GM19395 (cell line): ENCODE measurements at regions not wholly inside any gene's neighbourhood (a gene's known extent, or its start where the extent isn't known, plus 50 kb on each side); places are given as distances from the start of the nearest gene placed in this dataset.

ENCODE experiments used
- ATAC-seq: cut with Tn5 transposase; IDR thresholded peaks from one replicate; pipeline ENCODE4 v1.9.1; 2021; ENCODE audit warnings: mild to moderate bottlenecking, moderate library complexity; ENCODE audit not compliant: unreplicated experiment

DNA sequence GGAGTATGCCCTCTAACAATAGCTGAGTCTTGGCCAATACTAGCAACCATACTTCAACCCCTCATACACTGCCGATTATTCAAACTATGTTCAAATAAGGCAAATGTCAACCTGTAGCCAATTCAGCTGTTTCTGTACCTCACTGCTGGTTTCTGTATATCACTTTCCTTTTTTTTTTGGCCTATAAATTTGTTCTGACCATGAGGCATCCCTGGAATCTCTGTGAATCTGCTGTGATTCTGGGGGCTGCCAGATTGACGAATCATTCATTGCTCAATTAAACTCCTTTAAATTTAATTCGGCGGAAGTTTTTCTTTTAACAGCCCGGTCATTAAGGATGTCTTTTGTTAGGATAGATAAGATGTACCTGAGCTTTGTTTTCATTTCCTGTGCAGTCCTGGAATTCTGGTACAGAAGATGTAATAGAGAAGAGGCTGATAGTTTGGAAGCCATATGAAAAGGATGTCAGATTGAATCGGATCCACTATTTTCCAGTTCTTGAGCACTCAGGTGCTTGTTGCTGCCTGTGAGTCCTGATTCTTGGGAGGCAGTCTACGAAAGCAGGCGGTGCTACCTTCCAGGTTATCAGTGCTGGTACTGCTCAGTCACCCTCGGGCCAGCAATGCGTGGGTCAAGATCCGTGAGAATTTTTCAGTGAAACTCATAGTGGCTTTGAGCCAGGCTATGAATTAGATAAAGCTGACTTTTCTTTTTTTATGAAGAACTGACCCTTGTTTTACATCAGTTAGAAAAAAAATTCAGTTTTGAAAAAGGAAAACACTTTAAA lies 106.2 kb upstream of the TUT7 start:
- ATAC-seq: no peak

DNA sequence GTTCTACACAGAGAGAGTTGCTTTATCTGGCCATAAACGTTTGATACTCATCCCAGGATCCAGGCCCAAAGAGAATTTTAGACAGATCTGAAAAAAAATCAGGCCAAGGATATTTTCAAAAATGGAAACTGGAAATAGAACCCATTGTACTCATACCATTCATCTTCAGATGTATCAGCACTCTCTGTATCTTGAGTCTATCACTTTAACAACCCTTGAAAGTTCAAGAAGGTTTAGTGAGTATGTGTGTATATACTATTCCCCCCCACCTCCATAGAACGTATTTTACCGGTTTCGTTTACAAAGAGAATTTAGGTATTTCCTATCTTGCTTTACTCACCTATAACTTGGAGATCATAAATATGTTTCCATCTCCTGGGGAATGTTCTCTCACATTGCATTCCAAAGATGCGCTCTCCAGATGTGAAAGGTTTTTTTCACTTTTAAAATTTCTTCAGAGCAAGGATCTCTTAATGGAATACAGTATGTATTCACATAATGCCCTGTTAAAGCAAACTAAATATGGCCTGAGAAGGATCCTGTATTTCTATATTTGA lies 105.5 kb upstream of the TUT7 start:
- ATAC-seq: no peak

DNA sequence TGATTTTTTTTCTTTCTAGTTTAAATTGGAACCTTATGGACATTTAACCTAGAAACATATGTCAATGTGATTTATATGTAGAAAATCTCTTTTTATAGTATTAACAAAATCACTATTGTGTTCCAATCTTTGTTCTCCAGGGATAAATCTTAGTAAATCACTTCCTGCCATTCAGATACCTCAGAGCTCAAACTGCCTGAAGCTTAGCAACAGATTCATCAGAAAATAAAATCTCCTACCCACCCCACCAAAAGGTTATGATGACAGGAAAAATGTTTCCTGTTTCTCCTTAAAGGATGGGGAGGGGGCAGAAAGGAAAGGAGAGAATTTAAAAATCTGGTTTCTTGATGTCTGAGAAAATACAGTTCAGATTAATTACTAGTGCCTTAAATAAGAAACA lies 105.0 kb upstream of the TUT7 start:
- ATAC-seq: no peak

DNA sequence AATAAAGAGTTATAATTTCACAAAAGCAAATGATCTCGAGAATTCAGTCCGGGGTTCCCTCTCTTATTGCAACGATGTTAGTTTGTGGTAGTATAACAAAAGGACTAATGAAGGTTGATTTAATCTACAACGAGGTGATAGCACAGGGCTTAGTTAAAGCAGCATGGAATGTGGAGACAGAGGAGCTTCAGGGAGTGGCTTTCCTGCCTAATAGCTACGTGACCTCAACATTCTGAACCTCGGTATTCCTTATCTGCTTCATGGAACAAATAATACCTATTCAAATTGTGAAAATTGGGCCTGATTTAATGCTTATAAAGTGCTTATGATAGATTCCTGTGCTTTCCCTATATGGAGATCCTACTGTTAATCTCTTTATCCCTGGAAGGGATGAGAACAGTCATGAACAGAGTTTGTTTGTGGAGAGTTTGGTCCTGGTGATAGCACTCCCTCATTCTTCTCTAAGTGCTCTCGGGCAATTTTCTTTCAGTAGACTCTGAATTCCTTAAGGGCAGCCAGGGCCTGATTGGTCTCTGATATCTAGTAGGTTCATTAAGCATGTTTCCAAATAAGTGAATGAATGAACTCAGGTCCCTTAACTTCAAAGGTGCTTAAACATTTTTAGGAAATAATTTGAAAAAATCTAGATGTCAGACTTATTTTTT lies 104.1 kb upstream of the TUT7 start:
- no peak for ATAC-seq

DNA sequence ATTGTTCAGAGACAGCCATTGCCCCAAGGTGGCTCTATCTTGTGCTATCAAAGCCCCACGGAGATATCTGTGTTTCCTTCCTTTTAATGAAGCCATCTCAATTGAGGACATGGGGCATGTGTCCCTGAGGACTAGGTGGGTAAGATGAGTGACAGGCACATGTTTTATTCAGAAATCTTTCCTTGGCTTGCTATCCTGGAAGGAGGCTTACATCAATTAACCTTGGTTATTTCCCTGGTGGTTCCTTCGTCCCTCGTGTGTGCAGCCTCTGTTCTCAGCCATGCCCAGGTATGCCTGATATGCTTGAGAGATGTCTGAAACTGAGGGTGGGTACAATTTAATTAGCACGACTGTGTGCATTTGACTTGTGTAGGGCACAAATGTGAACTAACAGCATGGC lies 102.2 kb upstream of the TUT7 start:
- ATAC-seq: no peak

DNA sequence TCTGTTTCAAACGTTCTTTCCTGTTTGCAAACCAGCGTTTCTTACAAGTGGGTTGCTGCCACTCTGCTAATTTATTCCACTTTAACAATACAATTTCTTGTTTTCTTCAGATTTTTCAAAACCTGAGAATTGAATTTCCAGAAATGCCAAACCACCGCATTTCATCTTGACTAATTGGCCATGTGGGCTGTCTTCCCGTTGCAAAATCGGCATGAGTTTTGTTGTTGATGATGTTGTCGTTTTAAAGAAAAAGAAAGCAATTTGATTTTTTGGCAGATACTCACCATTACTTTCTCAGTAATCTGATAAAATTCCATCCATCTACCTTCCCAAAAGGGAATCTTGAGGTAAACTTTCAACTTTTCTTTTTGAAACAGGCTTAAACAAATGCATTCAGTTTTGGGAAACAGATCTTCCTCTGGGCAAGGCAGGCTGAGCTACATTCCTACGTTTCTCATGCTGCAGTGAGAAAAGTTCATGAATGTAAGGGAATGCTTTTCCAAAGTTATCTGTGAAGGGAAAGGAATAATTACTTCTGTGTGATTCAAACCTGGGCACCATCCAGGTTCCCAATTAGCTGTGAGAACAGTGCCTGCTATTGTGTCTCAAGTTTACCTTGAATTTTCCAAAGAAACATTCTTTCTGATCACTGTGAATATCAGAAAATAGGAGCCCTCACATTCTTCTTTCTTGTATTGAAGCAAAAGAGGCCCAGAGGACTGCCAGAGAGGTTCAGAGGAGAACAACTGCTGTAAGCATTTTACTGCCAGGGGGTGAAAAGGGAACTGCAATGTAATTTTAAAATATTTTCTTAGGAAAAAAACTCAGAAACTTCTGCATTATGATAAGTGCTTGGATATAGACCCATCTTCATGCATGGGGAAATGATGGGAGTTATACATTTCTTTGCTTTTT lies 100.7 kb upstream of the TUT7 start:
- ATAC-seq: no peak

DNA sequence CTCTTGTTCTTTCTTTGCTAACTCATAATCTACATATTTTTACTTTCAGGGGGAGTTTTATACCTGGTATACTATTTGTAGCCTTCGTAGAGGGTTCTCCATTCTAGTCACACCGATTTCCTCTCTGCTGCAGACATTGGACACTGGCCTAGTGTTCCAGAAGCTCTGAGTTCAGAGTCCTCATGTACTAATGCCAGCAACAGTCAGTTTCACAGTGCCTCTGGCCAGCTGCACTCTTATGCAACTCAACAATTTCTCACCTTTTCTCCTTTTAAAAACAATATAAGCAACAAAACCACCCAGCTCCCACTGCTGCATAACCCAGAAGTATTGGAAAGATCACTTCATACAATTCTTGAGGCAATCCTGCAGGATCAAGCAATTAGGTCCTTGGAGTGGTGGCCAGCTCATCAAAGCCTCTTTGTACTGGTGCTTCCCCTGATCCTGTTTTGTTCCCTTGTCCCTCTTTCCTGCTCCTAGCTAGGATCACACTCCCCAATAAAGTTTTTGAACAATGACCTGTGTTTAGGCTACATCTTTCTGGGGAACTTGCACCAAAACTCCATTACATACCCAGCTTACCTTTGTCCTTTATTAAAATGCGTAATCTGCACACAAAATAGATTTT lies 98.1 kb upstream of the TUT7 start:
- no peak for ATAC-seq

DNA sequence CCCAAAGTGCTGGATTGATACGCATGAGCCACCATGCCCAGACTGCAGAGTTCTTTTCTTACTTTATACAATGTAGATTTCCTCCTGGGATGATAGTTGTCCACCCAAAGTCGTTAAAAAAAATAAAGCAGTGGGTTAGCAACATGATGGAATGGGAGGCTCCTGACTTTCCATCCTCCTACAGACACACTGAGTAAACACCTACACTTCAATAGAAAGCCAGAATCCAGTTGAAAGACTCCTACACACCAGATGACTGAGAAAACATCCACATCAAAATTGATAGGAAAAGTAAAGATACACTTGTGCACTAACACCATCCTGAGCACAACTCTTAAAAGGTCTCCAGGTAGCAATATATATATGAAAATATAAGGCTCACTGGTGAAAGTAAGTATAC lies 95.0 kb upstream of the TUT7 start:
- no peak for ATAC-seq

DNA sequence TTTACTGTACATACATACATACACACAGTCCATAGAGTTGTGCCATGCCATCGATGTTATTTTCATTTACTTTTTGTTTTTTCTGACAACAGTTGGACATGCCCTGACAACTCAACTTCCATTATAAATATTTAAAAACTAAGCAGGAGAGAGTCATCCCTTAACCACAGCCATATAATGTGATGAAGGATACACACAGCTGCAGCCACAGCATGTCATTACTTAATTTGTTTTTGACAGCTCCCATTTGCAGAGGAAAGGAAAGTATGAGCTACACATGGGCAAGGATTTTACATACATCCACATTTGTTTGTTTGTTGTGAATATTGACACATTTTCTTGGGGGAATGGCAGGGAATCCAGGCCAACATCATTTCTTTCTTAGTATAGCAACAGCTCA lies 91.5 kb upstream of the TUT7 start:
- ATAC-seq: no peak

DNA sequence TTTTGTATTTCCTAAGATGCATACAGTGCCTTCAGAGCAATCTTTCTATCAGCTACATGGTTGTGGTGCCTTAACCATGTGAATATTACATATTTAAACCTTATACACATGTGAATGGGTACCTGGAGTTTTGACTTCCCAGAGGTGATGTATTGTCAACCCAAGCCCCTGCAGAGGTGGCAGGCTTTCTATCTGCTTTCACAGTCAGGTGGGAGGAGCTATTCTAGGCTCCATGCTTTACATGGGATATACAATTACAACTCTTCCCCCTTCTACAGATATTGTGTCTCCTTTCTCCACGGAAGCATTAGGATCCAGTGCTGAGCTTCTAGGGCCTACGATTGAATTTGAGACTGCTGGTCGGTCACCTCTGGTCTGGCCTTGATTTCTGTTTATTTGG lies 89.8 kb upstream of the TUT7 start:
- no peak for ATAC-seq

DNA sequence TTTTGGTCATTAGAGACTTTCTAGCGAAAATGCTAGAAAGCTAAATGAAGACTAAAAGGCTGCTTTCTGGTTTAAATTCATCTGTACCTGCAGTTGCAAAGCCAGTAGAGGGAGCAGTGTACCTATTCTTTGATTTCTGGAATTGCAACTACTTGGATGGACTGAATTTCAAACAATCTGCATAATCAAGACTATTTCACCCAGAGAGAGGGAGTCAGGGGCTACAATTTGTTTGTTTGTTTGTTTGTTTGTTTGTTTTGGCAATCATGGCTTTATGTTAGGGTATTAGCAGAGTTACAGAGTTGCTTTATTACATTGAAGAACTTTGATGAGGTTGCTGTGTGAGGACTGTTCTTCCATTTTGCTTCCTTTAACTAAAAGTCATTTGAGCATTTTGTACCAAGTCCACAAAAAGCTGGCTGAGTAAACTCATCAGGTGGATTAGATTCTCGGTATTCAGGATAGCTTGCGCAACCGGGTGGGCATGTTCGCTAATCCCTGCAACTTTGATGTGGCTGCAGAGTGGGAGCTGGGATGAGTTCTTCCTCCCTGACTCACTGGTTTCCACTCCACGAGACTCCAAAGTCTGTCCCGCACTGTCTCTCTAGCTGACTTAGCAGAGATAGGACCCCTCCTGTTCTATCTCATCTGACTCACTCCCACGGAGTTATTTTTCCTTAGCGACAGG lies 80.0 kb upstream of the TUT7 start:
- ATAC-seq: no peak

DNA sequence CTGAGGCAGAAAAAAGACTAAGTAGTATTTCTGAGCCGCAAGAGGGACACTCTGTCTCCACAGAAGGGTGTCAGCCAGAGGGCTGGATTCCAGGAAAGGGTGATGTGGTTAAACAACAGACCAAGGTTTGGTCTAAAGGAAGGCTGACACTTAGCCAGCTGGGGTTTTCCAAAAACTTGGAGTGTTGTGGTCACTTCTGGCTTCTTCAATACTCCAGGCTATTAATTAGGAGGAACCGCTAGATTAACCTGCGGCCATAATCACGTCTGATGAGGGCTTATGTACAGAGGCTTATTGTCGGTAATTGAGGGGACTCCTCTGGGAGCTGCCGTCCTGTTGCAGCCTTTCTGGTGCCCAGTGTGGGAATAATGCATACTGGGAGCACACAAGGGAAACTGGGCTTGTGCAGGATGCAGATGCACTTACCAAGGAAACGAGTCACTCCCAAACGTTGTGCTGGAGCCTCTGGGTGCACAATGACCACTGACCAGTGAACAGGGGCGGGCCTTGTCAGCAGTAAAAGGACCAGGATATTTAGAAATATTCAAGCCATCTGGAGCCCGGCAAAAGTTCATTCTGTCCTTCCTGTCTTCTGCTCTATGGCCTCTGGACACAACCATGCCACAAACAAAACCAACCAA lies 70.2 kb upstream of the TUT7 start:
- no peak for ATAC-seq

DNA sequence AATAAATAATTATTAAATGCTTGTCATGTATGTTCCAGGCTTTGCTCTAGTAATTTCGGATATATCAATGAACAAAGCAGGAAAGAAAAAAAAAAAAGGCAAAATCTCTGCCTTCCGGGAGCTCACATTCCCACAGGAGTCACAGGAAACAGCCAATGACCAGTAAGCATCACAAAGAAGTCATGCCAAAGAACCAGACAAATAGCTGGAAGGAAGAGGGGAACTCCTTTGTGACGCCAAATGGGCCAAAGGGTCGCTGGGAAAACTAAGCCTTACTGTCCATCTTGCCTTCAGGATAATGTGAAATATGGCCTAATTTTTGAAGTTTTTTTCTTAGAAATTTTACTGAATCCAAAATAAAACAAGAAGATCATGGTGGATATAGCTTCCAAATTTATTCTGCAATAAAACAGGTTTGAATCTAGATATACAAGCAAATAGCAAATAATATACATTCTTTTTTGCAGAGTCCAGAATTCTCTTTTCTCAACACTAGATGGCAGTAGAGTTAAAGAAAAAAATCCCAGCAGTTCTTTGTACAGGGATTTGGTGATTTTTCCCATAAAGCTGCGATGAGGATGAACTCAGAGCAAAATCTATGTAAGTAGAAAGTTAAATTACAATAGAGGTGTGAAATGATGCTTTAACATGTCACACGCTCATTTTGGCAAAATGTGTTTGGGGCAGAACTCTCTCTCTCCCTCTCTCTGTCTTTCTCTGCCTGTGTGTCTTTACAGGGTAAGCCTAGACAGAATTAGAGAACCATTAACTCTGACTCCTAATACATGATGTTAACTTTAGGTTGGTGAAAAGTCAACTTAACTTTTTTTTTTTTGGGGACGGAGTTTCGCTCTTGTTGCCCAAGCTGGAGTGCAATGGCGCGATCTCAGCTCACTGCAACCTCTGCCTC lies 60.0 kb upstream of the TUT7 start:
- no peak for ATAC-seq

DNA sequence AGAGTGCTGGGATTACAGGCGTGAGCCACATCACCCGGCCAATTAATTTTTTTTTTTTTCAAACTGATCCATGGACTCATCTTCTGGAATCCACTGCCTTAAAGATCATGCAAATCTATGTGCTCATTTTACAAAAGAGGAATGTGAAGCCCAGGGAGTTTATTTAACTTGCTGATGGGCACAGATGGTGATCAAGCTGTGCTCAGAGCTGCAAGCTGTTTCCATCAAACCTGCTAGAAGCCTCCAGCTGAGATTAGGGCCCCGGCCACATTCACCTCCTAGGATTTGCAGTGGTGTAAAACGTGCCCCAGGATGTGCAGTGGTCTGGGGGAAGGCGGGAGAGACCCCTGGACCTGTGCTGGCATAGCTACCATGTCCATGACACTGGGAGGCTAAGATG lies 56.1 kb upstream of the TUT7 start:
- ATAC-seq: no peak

DNA sequence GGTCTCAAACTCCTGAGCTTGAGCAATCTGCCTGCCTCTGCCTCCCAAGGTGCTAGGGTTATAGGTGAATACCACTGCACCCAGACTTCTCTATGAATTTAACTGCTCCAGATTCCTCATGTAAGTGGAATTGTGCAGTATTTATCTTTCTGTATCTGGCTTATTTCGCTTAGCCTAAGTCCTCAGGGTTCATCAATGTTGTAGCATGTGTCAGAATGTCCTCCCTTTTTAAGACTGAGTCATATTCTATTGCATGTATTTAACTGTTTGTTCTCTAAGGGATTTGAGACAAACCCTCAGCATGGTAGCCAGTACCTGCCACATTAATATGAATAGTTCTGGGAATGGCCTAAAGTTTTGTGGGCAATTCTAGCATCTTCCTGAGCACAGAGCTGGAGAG lies 53.9 kb upstream of the TUT7 start:
- no peak for ATAC-seq

DNA sequence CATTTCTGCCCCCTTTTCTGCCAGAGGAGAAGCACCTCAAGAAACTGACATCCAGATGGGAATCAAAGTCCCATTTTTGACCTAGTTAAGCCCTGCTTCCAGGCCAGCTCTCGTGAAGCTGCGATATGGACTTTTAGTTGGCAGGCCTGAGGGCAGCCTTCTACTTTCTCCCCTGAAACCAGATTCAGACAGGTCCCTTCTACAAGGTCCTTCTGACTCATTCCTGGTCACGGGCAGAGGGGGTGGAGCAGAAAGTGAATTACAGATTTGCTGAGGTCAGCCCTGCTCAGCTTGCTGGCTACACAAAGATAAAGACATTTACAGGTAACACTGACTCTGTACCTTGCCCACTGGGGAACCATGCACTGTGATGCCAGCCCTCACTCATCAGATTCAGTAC lies 52.8 kb upstream of the TUT7 start:
- ATAC-seq: no peak

DNA sequence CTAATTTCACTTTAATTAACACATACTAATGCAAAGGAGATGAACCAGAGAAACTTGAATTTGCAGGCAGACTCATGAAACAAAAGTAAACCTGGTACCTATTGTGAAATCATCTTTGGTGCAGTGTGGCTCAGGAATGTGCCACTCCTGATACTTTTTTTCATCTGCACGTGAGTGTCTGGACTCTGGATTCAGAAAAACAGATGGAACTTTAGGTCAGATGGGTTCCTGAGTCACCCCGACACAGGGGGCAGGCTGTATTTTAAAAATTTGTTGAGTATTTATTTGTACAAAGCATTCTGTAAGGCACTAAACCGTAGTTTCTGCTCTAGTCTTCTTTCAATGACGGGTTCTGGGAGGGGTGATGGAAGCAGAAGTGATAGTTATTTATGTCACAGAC lies 52.2 kb upstream of the TUT7 start:
- no peak for ATAC-seq

DNA sequence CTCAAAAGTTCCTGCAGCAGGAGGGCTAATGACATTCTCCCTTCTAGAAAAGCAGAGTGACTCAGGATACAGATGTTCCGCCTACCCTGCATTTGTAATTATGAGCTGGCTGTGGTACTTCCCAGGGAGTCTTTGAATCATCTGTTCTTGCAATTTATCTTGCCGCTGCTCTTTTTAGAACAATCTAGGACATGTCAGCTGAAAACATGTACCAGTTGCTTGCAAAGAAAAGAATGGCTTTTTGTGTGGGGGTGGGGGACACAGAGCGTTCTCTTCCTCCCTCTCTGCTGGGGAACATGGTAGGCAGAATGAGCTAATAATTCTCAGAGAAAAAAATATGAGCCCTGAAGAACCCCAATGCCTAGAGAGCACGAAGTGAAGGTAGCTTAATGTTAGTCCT lies 51.7 kb upstream of the TUT7 start:
- ATAC-seq: no peak

DNA sequence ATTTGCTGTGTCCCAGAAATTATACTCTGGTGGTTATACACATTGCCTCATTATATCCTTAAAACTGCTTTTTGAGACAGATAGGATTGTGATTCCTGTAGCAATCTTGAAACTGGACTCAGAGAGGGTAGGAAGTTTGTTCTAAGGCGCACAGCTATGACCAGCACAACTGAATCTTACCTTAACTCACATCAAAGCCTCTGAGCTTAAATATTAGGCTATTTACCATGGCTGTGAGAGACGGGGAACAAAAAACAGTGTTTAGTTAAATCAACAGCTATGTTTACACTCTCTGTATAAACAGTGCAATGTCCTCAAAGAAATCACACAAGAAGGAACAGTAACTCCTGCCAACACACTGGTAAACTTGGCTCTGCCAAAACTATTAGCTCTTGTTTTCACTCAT lies 50.9 kb upstream of the TUT7 start:
- ATAC-seq: no peak
